ENCODE measurements at regions not wholly inside any gene's neighbourhood (a gene's known extent, or its start where the extent isn't known, plus 50 kb on each side); places are given as distances from the start of the nearest gene placed in this dataset.
"Not testable (repeated sequence)": the region's sequence is repeated elsewhere in the genome, so short reads cannot be mapped to it uniquely, and the experiment has no call there.

- no peaks in the 10 kb centered on the region for H3K27me3 ChIP-seq (ENCODE audit: insufficient read depth, insufficient read length)
- H3K9me3 ChIP-seq (ENCODE audit: insufficient read depth, low read length): peaks cover 19% of the 10 kb centered on the region; the same call in 1 of the 2 replicates
- H3K36me3 ChIP-seq (ENCODE audit: insufficient read depth, insufficient read length, low read length): no peaks in the 10 kb centered on the region
- H3K4me1 ChIP-seq (ENCODE audit: insufficient read depth, insufficient read length): peaks cover 5% of the 10 kb centered on the region
- TF ChIP-seq ZNF274 (IDR thresholded peaks at IDR 0.05; ENCODE audit: low read depth, low read length) (no peak), YY1 (IDR thresholded peaks at IDR 0.05; ENCODE audit: insufficient read depth, insufficient read length) (no peak), SUZ12 (IDR thresholded peaks at IDR 0.05; ENCODE audit: extremely low read depth, insufficient read depth, insufficient read length) (no peak)
- H3K4me3 ChIP-seq (ENCODE audit: insufficient read length, low read depth): no peak overlapping the region
- no peak for DNase-seq (ENCODE audit: low read depth, low spot score)
- no peak overlapping the region for H3K9ac ChIP-seq (ENCODE audit: insufficient read length, low read depth)
Measured at GRCh38 chr7:153188630-153189029, 429.1 kb downstream of the ACTR3B start.

GRCh38 chr7:153190452-153190851 lies 430.9 kb downstream of the ACTR3B start:
- H3K27me3 ChIP-seq (ENCODE audit: insufficient read depth, insufficient read length): no peaks in the 10 kb centered on the region
- H3K4me1 ChIP-seq (ENCODE audit: insufficient read depth, insufficient read length): peaks cover 4% of the 10 kb centered on the region
- no peaks in the 10 kb centered on the region for H3K36me3 ChIP-seq (ENCODE audit: insufficient read depth, insufficient read length, low read length)
- DNase-seq (ENCODE audit: low read depth, low spot score): peak; percentile 36
- no peak overlapping the region for H3K9ac ChIP-seq (ENCODE audit: insufficient read length, low read depth)
- TF ChIP-seq SUZ12 (IDR thresholded peaks at IDR 0.05; ENCODE audit: extremely low read depth, insufficient read depth, insufficient read length) (no peak), YY1 (IDR thresholded peaks at IDR 0.05; ENCODE audit: insufficient read depth, insufficient read length) (no peak), ZNF274 (IDR thresholded peaks at IDR 0.05; ENCODE audit: low read depth, low read length) (no peak)
- H3K4me3 ChIP-seq (ENCODE audit: insufficient read length, low read depth): no peak overlapping the region
- H3K9me3 ChIP-seq (ENCODE audit: insufficient read depth, low read length): peaks cover 5% of the 10 kb centered on the region; the same call in 1 of the 2 replicates

- Histone ChIP-seq H3K36me3 (ENCODE audit: insufficient read depth, insufficient read length, low read length) (no peaks in the 10 kb centered on the region), H3K4me1 (ENCODE audit: insufficient read depth, insufficient read length) (no peaks in the 10 kb centered on the region), H3K4me3 (ENCODE audit: insufficient read length, low read depth) (no peak overlapping the region), H3K9ac (ENCODE audit: insufficient read length, low read depth) (no peak overlapping the region), H3K27me3 (ENCODE audit: insufficient read depth, insufficient read length) (no peaks in the 10 kb centered on the region), H3K9me3 (ENCODE audit: insufficient read depth, low read length) (peaks cover 5% of the 10 kb centered on the region; the same call in 1 of the 2 replicates)
- DNase-seq (ENCODE audit: low read depth, low spot score): no peak
- no peak for TF ChIP-seq ZNF274 (IDR thresholded peaks at IDR 0.05; ENCODE audit: low read depth, low read length)
- TF ChIP-seq SUZ12 (IDR thresholded peaks at IDR 0.05; ENCODE audit: extremely low read depth, insufficient read depth, insufficient read length): no peak
- TF ChIP-seq YY1 (IDR thresholded peaks at IDR 0.05; ENCODE audit: insufficient read depth, insufficient read length): no peak
Measured at GRCh38 chr7:153190986-153191385, 431.4 kb downstream of the ACTR3B start.

- H3K9ac ChIP-seq (ENCODE audit: insufficient read length, low read depth): peak overlapping the region; percentile 50
- TF ChIP-seq ZNF274 (IDR thresholded peaks at IDR 0.05; ENCODE audit: low read depth, low read length) (no peak), YY1 (IDR thresholded peaks at IDR 0.05; ENCODE audit: insufficient read depth, insufficient read length) (no peak), SUZ12 (IDR thresholded peaks at IDR 0.05; ENCODE audit: extremely low read depth, insufficient read depth, insufficient read length) (no peak)
- H3K36me3 ChIP-seq (ENCODE audit: insufficient read depth, insufficient read length, low read length): no peaks in the 10 kb centered on the region
- no peaks in the 10 kb centered on the region for H3K9me3 ChIP-seq (ENCODE audit: insufficient read depth, low read length)
- DNase-seq (ENCODE audit: low read depth, low spot score): peak; percentile 33
- H3K27me3 ChIP-seq (ENCODE audit: insufficient read depth, insufficient read length): no peaks in the 10 kb centered on the region
- H3K4me3 ChIP-seq (ENCODE audit: insufficient read length, low read depth): no peak overlapping the region
- no peaks in the 10 kb centered on the region for H3K4me1 ChIP-seq (ENCODE audit: insufficient read depth, insufficient read length)
Measured at GRCh38 chr7:153193144-153193595, 433.6 kb downstream of the ACTR3B start.

GRCh38 chr7:153217032-153217431 lies 457.5 kb downstream of the ACTR3B start:
- DNase-seq (ENCODE audit: low read depth, low spot score): no peak
- no peaks in the 10 kb centered on the region for H3K27me3 ChIP-seq (ENCODE audit: insufficient read depth, insufficient read length)
- H3K4me3 ChIP-seq (ENCODE audit: insufficient read length, low read depth): no peak overlapping the region
- TF ChIP-seq ZNF274 (IDR thresholded peaks at IDR 0.05; ENCODE audit: low read depth, low read length): no peak
- no peak for TF ChIP-seq SUZ12 (IDR thresholded peaks at IDR 0.05; ENCODE audit: extremely low read depth, insufficient read depth, insufficient read length)
- TF ChIP-seq YY1 (IDR thresholded peaks at IDR 0.05; ENCODE audit: insufficient read depth, insufficient read length): no peak
- no peaks in the 10 kb centered on the region for H3K9me3 ChIP-seq (ENCODE audit: insufficient read depth, low read length)
- no peak overlapping the region for H3K9ac ChIP-seq (ENCODE audit: insufficient read length, low read depth)
- H3K36me3 ChIP-seq (ENCODE audit: insufficient read depth, insufficient read length, low read length): no peaks in the 10 kb centered on the region
- no peaks in the 10 kb centered on the region for H3K4me1 ChIP-seq (ENCODE audit: insufficient read depth, insufficient read length)

GRCh38 chr7:153224890-153225289 lies 465.3 kb downstream of the ACTR3B start:
- TF ChIP-seq YY1 (IDR thresholded peaks at IDR 0.05; ENCODE audit: insufficient read depth, insufficient read length) (no peak), SUZ12 (IDR thresholded peaks at IDR 0.05; ENCODE audit: extremely low read depth, insufficient read depth, insufficient read length) (no peak), ZNF274 (IDR thresholded peaks at IDR 0.05; ENCODE audit: low read depth, low read length) (no peak)
- no peak overlapping the region for H3K9ac ChIP-seq (ENCODE audit: insufficient read length, low read depth)
- no peak overlapping the region for H3K4me3 ChIP-seq (ENCODE audit: insufficient read length, low read depth)
- no peak for DNase-seq (ENCODE audit: low read depth, low spot score)
- no peaks in the 10 kb centered on the region for H3K27me3 ChIP-seq (ENCODE audit: insufficient read depth, insufficient read length)
- no peaks in the 10 kb centered on the region for H3K36me3 ChIP-seq (ENCODE audit: insufficient read depth, insufficient read length, low read length)
- H3K9me3 ChIP-seq (ENCODE audit: insufficient read depth, low read length): no peaks in the 10 kb centered on the region; the same call in 1 of the 2 replicates
- H3K4me1 ChIP-seq (ENCODE audit: insufficient read depth, insufficient read length): no peaks in the 10 kb centered on the region

GRCh38 chr7:153245136-153245535 lies 485.6 kb downstream of the ACTR3B start:
- H3K4me3 ChIP-seq (ENCODE audit: insufficient read length, low read depth); H3K9me3 ChIP-seq (ENCODE audit: insufficient read depth, low read length); H3K27me3 ChIP-seq (ENCODE audit: insufficient read depth, insufficient read length); H3K9ac ChIP-seq (ENCODE audit: insufficient read length, low read depth); H3K36me3 ChIP-seq (ENCODE audit: insufficient read depth, insufficient read length, low read length); H3K4me1 ChIP-seq (ENCODE audit: insufficient read depth, insufficient read length); DNase-seq (ENCODE audit: low read depth, low spot score): not testable (repeated sequence)

- no peaks in the 10 kb centered on the region for H3K4me1 ChIP-seq (ENCODE audit: insufficient read depth, insufficient read length)
- TF ChIP-seq ZNF274 (IDR thresholded peaks at IDR 0.05; ENCODE audit: low read depth, low read length) (no peak), YY1 (IDR thresholded peaks at IDR 0.05; ENCODE audit: insufficient read depth, insufficient read length) (no peak), SUZ12 (IDR thresholded peaks at IDR 0.05; ENCODE audit: extremely low read depth, insufficient read depth, insufficient read length) (no peak)
- no peaks in the 10 kb centered on the region for H3K9me3 ChIP-seq (ENCODE audit: insufficient read depth, low read length)
- H3K9ac ChIP-seq (ENCODE audit: insufficient read length, low read depth): no peak overlapping the region
- H3K27me3 ChIP-seq (ENCODE audit: insufficient read depth, insufficient read length): no peaks in the 10 kb centered on the region
- no peak for DNase-seq (ENCODE audit: low read depth, low spot score)
- H3K36me3 ChIP-seq (ENCODE audit: insufficient read depth, insufficient read length, low read length): no peaks in the 10 kb centered on the region
- H3K4me3 ChIP-seq (ENCODE audit: insufficient read length, low read depth): no peak overlapping the region
Measured at GRCh38 chr7:153245809-153246208, 486.3 kb downstream of the ACTR3B start.

Measured in NT2/D1 (cell line).